GM21825 (cell line): ENCODE measurements at regions not wholly inside any gene's neighbourhood (a gene's known extent, or its start where the extent isn't known, plus 50 kb on each side); places are given as distances from the start of the nearest gene placed in this dataset.
"Not testable (repeated sequence)": the region's sequence is repeated elsewhere in the genome, so short reads cannot be mapped to it uniquely, and the experiment has no call there.

ENCODE experiments used
- ATAC-seq: cut with Tn5 transposase; IDR thresholded peaks from one replicate; pipeline ENCODE4 v1.9.1; 2021; ENCODE audit warnings: mild to moderate bottlenecking, moderate library complexity; ENCODE audit not compliant: unreplicated experiment

GRCh38 chr1:244156617-244157016, 105.5 kb downstream of the ZBTB18 start:
- not testable (repeated sequence) for ATAC-seq

DNA sequence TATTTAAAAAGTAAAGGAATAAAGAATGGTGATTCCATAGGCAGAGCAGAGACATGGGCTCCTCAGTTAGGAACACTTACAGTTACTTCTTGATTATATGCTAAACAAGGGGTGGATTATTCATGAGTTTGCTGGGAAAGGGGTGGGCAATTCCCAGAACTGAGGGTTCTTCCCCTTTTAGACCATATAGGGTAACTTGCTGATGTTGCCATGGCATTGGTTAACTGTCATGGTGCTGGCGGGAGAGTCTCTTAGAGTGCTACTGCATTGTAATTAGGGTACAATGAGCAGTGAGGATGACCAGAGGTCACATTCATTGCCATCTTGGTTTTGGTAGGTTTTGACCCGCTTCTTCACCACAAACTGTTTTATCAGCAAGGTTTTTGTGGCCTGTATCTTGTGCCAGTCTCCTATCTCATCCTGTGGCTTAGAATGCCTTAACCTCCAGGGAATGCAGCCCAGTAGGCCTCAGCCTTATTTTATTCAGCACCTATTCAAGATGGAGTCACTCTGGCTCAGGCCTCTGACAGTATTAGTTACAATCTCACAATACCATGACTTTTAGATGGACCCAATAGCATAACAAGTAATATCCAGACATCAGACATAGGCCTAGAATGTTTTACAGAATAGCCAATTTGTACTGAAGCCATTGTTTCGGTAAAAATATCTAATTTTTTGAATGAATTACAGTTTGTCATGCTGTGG, 106.8 kb downstream of the ZBTB18 start:
- no peak for ATAC-seq

- ATAC-seq: no peak
These were observed 108.6 kb downstream of the ZBTB18 start for GRCh38 chr1:244159646-244160045.

DNA sequence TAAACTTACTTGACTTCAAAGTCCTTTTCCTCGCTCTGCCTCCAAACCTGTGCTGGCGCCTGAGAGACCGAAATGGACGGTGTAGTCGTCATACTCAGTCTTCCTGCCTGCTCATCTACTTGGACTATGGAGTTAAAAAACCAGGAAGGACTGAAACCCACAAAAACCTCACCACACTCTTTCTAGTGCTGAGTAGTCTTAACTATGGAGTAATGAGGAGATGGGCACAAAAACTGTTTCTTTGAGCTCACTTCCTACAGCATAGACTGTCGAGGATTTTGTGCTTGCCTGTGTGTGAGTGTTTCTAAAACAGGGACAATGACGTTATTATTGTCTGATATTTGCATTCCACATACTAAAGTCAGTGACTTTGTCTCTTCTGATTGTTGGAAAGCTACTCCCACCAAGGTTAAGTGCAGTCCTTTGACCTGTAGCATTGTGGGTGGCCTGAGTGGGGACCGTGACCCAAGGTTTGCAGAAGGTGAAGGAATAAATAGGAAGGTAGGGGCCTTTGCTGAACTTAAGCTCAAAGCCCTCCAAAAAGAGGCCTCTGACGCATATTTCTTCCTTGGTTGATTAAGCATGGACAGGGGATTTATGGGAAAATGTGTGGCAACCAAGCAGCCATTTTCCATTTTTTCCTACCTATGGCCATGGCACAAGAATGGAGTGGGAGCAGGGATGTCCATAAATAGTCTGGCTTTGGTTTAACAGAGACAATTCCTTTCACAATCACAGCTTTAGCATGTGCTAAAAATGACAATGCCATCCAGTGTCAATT, 109.6 kb downstream of the ZBTB18 start:
- ATAC-seq: no peak

- no peak for ATAC-seq
These were observed 110.1 kb downstream of the ZBTB18 start for GRCh38 chr1:244161236-244161510.

DNA sequence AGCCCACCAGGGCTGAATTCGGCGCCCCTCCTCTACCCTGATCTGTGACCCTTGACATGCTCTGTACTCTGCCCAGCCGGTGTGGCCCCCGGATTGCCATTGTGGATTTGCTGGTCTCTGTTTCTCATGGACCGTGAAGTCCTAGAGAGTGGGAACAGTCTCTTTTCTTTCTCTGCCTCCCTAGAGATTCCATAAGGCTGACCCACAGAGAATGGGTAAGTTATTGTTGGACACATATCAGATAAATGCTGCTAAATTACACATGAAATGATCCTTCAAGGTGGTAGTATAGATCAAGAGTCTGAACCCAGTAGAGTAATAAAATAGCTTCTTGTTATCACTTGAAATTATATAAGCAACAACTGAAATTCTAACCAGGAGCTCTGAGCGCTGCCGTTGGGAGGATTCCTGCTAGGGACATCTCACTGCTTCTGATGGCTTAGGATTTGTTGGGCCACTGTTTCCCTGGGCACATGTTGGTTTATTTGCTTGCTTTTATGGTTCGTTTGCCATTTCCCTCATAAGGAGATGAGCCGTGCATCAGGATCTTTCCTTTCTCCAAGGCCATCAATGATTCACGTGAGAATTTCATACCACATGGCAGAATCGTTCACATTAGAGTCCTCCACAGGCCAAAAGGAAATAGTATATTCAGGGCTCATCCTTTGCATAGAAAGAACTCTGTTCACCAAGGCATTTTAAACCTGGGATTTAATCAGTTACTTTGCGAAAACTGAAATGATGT, 111.9 kb downstream of the ZBTB18 start:
- ATAC-seq: no peak

- ATAC-seq: no peak
These were observed 112.9 kb downstream of the ZBTB18 start for GRCh38 chr1:244163861-244164510.

DNA sequence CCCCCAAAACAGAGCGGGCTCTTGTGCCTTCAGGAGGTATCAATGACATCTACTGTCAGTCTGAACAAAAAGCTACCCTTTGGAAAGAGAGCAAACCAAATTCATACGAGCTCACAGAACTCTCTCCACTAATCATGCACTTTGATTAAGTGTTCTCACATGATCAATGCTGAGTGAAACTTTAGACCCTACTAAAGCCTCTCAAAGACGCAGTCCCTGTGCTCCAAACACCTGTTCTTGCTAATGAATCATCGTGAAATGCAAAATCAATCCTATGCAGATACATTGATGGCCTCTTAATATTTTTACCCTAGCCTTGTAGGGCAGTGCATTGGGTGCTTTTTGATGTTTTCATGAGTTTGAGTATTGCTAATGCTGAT, 113.4 kb downstream of the ZBTB18 start:
- ATAC-seq: no peak

DNA sequence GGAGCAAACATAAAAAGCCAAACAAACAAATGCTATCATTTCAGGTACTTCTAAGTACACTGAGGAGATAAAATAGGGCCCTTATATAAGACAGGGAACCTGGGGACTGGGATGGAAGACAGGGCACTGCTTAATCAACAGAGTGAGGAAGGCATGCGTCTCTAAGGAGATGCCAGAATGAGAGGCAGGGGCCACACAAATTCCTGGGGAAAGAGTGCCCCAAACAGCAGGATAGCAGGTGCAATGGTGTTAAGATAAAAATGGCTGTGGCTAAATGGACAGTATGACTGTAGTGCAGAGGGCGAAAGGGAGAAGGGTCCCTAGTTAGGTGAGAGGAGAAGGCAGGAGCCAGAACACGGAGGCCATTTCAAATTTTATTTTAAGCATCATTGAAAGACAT, 113.9 kb downstream of the ZBTB18 start:
- ATAC-seq: no peak

DNA sequence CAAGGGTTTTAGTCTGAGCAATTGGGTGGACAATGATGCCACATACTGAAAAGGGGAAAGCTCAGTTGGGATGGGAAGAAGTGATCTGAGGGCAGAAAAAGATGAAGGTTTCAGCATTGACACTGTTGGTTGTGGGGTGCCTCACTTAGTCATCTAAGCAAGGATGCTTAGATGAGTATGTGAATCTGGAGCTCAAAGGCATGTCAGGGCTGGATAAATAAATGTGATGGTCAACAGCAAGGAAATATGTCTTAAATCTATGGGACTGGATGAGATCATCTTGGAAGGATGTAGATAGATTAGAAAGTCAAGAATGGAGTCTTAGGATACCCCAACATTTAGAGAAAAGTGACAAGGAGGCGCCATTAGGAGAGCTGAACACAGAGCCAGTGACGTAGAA, 114.6 kb downstream of the ZBTB18 start:
- no peak for ATAC-seq

DNA sequence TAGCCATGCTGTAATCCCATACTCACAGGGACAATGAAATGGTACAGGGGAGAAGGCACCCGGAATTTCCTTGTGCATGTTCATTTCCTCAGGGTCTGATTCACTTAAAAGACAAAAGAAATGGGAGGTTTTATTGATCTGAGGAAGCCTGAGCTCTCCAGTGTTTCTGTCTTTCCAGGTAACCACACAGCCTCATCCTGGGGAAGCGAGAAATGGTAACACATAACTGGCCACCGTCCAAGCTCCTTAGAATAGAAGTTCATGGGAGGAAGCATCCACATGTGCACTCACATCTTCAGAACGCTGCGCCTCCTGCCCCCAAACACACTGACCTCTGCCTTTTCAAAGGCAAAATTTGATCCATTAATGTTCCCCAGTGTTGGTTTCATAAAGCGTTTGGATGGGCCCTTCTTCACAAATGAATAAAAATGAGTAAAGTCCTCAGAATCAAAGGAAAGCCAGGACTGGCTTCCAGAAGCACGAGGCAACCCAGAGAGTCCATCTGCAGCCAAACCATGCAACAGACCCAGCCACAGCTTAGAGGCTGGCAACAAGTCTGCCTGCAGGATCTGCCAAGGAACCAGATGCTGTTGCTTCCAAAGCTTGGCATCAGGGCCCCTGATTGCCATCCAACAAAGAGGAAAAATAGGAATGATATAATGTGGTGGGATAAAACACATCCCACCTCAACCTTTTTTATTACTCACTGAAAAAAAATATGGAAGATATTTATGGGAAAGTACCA, 120.3 kb downstream of the ZBTB18 start:
- no peak for ATAC-seq

- no peak for ATAC-seq
These were observed 122.2 kb downstream of the ZBTB18 start for GRCh38 chr1:244173240-244173639.

- ATAC-seq: no peak
These were observed 122.7 kb downstream of the ZBTB18 start for GRCh38 chr1:244173769-244174168.

GRCh38 chr1:244174922-244175521, 123.9 kb downstream of the ZBTB18 start:
- ATAC-seq: no peak

DNA sequence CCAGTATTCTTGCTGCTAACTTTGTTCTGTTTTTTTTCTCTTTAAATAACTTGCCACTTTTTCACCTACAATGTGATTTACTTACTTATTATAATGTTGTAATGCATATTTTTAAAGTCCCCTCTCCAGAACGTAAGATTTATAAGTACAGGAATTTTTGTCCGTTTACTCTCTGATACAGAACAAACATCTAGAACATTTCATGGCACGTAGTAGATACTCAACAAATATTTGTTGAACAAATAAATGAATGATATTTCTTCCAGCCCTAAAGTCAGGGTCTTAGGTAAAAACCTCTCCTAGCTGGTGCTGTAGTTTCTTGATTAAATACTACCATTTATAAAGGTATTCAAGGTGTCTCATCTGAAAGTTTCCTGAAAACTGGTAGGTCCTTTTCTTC, 125.1 kb downstream of the ZBTB18 start:
- ATAC-seq: no peak

DNA sequence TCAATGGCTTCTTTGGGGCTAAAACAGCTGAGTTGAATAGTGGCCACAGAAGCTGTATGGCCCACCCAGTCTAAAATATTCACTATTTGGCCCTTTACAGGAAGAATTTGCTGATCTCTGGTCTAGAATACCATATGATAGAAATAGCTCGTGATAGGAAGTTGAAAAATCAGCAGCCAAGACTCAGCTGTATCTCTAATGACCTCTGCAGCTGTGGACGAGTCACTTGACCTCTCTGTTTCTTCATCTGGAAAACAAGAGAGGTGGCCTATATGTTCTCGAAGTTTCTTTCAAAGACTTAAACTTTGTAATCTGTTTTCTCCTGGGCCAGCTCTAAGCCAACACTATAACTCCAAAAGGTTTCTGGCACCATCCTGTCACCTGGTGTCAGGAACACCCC, 129.2 kb downstream of the ZBTB18 start:
- ATAC-seq: no peak

- no peak for ATAC-seq
These were observed 130.8 kb downstream of the ZBTB18 start for GRCh38 chr1:244181867-244182266.

DNA sequence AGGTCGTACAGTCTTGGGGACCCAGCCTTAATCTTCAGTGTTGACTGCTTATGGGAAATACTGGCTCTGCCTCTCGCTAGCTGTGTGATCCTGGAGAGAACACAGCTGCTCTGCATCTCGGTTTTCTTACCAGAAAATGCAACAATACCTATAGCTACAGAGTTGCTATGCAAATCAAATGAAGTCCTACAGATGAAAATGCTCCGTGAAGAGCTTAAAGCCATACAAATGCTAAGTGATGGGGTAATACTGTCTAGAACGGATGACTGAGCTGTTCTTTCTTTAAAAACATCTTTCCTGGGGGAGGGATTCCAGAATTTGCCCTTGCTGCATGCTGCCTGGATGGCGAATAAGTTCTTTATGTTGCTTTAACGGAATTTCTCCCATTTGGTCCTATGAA, 132.0 kb downstream of the ZBTB18 start:
- ATAC-seq: no peak

DNA sequence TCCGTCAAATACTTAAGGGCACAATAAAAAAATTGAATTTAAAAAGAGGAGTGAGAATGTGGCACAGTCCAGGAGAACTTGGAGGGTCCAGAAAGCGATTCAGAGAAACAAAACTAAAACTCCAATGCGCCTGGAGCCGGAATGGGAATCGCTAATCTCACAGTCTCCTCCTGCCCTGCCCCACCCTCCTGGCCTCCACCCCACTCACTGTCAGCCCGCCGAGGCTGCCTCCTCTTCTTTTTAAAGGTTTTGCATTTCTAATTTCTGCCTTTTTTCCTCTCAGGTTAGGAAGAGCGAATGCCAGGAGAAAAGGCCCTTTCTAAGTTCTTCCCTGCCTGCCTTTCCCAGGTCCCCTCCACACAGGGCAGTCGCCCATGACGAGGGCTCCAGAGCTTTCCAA, 135.3 kb downstream of the ZBTB18 start:
- ATAC-seq: no peak

DNA sequence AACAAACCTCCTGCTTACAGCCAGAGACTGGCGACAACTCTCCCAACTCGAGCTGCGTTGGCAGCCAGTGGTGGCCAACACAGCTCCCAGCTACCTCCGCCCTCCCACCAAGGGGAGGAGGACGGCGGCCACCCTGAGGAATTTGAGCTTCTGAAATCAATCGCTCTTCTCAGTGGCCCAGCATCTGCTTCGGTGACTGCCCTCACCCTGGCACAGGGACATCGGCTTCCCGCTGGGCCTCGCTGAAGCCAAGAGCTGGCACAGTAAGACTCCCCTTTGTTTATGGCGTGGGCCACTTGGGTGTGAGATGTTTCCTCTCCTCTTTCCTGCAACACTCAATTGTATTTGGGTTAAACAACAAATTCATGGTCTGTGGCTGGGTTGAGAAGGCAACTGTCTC, 136.2 kb downstream of the ZBTB18 start:
- no peak for ATAC-seq

GRCh38 chr1:244191581-244191980, 140.5 kb downstream of the ZBTB18 start:
- no peak for ATAC-seq
